CD4-positive, alpha-beta T cell treated with Interleukin-4 for 1 hour (primary cell): ENCODE measurements at regions not wholly inside any gene's neighbourhood (a gene's known extent, or its start where the extent isn't known, plus 50 kb on each side); places are given as distances from the start of the nearest gene placed in this dataset.
A peak's percentile ranks its signal among the peaks of the same experiment; 100 is the strongest.

Experiments
- DNase-seq, 2 donors: peaks; one replicate each; pipeline ENCODE4 v3.0.0-alpha.2; 2020 to 2022

DNA sequence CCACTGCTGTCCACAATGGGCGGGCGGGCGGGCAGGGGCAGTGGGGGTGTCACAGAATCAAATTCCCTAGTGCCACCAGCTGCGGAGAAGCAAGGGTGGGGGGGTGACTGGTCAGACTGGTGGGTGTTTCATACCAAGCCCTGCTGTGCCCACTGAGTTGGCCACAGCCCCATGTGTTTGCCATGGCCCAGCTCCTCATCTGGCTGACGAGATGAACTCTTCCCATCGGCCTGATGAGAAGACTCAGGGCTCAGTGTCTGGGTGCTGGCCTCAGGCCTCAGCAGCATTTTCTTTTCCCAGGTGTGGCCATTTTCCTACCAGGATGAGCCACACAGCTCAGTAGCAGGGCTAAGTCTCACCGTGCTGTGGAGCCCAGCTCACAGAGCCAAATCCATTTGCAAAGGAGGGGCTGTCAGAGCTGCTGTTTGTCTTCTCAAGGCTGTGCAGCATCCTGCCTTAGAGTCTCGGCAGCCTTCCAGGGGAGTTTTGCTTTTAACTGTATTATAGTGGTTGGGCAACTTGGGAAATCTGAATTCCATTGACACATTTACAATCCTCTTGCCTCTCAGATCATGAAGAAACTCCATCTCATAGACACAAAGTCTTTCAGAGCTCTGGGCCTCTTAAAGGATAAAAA, 176.8 kb downstream of the ABHD5 start:
- no peak for DNase-seq

GRCh38 chr3:43869491-43869890, 178.8 kb downstream of the ABHD5 start:
- no peak for DNase-seq

- DNase-seq: no peak
These were observed 179.4 kb downstream of the ABHD5 start for GRCh38 chr3:43870120-43870519.

- DNase-seq: no peak
These were observed 180.3 kb downstream of the ABHD5 start for GRCh38 chr3:43870844-43871626.

GRCh38 chr3:43871627-43872245, 181.0 kb downstream of the ABHD5 start:
- DNase-seq: no peak

GRCh38 chr3:43872301-43872700, 181.6 kb downstream of the ABHD5 start:
- no peak for DNase-seq

DNA sequence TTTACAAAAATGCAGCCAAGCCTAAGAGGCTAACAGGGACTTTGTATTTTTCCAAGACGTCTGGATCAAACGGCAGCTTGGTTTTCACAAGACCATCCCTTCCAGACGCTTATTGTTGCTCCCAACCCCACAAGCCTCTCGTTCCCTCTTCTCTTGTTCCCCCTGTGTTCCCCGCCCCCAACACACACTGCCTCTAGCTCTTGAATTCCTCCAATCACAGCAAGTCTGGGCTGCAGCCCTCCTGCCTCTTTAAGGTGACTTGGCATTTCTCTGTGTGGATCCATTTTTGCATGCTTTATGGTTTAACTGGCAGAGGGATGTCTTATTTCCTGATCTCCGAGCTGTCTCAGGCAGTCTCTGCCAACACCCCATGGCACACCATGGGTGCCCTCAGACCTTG, 182.2 kb downstream of the ABHD5 start:
- no peak for DNase-seq

DNA sequence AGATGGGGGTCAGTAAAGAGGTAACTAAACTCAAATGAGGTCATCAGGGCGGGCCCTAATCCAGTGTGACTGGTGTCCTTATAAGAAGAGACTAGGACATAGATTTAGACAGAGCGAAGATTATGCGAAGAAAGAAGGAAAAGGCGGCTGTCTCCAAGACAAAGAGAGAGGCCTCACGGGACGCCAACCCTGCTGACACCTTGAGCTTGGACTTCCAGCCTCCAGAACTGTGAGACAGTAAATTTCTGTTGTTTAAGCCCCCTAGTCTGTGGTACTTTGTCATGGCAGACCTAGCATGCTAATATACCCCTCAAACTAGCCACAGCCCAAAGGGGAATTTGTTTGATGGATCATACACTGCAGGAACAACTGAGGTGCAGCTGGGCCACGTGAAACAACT, 183.0 kb downstream of the ABHD5 start:
- DNase-seq: no peak

- no peak for DNase-seq
These were observed 183.6 kb downstream of the ABHD5 start for GRCh38 chr3:43874290-43874689.

GRCh38 chr3:43874731-43875130, 184.0 kb downstream of the ABHD5 start:
- no peak for DNase-seq

DNA sequence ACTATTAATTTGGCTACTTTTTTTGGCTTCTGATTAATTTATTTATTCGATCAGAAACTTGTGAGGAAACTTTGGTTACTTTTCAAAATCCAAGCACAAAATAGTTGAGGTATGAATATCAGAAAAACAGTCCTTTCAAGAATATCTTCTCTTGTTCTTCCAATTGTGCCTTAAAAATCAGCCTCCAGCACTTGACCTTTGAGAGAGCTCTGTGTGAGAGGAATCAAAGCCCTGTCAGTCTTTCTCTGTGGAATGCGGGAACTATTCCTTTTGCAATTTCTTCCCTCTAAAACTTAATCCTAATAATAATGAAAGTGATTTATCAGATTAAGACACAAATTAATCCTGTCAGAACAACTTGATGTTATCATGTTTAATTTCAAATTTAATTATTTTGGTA, 185.9 kb downstream of the ABHD5 start:
- no peak for DNase-seq

GRCh38 chr3:43879166-43879565, 188.4 kb downstream of the ABHD5 start:
- DNase-seq: no peak

DNA sequence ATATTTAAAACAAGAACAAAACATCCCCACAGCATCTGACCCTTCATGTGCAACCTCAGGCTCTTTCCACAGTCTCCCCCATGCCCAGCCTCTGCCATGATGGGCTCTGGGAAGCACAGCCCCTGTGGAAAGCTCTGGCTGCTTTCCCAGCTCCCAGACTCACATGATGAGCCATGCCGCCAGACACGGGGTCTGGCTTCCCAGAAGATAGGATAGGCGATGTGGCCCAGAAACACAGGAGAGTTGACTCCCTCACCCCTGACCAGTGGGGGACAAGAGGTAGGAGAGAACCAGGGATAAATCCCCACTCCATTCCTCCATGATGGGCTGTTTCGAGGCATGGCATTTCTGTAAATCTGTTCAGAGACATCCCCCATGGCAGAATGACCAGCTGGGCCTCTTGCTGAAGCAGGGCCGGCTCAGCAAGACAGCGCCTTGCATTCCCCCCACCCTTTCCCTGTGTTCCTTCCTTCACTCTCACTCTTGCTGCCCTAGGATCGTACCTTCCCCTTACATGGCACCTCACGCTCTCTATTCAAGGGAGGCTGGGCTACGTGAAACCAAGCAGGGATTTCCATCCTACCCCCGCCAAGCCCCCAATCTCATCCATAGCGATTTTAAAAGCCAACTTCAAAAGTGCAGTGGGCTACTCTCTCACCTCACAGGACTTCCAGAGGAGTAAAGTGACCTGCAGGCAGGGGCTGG, 192.4 kb downstream of the ABHD5 start:
- DNase-seq: no peak

DNA sequence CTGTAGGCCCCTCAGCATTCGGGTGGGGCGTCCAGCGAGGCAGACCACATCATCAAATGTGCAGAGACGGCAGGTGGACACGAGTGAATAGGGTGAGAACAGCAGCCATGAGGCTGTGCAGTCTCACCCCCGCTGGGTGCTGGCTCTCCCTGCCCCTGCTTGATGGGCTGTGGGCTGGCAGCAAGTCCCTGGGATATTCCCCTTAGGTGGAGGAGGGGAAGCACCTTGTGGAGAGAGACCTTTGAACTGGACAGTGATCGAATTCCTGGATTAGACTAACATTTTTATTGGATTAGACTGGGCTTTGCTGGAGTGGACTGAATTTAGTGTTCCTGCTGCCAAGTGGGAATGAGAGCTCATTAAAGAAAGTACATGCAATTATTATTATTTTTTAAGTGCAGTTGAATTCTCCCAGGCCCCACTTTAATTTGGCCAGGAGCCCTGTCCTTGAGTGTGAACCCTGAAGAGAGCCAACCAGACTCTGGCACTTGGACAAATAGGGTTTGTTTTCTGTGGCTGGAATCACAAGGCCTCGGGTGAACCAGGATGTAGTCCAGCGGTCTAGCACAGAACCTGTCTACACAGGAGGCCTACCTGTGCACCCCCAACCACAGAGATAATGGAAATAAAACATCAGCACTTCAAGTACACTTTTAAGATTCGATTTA, 193.1 kb downstream of the ABHD5 start:
- no peak for DNase-seq

DNA sequence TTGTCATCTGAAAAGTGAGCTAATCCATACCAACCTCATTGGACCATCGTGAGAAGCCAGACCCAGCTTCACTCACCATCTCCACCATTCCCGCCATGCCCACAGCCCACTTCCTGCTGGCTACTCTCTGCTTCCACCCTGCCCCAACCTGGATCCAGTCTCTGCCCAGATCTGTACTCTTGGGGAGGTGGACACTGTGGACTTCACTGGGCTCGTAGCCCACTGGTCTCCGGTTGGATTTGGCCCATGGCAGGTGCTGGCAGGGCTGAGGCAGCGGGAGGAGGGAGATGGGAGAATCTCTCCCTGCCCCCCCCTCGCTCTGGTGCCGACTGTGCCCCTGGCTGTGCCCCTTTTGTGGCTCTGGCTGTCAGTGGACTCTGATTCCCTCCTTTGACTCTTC, 193.8 kb downstream of the ABHD5 start:
- no peak for DNase-seq

DNA sequence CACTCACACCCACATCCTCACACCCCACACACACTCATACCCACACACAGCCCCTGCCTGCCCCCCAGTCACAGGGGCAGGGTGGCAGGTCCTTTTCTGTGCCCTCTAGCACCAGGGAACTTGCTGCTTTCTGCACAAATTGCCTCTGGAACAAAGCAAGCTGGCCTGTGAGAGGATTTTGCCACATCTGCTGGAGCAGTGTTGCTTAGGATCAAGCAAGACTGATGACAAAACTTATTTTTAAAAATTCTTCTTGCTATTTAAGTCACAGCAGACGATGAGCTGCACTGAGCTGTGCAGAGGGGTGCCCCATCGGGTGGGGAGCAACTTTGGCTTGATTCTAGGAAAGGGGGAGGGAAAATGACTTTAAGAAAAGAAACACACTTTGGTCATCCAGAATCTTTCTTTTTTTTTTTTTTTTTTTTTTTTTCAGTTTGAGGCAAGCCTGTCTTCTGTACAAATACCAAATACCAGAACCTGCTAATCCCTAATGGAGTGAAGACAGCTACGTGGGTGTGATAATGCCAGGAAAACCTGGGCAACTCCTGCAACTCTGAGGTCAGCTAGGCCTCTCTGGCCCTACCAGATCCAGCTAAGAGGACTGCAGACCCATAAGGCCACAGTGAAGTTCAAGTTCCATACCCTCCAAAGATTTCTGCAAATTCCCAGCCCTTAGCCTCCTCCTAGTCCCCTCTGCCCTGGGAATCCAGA, 195.3 kb downstream of the ABHD5 start:
- DNase-seq: no peak

DNA sequence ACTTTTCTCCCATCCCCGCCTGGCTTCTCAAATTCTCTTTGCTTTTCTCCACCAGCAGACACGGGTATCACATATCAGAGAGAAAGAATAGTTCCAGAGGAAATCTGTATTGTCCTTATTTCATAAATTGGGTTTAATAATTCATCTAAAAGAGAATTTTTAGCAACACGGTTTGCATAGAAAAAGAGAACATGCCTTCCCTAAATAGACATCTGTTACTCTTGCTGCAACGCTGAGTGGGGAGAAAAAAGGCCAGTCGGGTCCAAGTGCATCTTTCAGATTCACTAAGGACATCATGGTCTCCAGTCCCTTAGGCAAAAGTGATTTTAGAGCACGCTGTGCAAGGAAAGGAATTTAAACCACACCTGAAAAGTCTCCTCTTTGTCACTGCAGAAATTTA, 201.3 kb downstream of the ABHD5 start:
- DNase-seq: no peak

GRCh38 chr3:43892526-43892925, 201.8 kb downstream of the ABHD5 start:
- DNase-seq: no peak

DNA sequence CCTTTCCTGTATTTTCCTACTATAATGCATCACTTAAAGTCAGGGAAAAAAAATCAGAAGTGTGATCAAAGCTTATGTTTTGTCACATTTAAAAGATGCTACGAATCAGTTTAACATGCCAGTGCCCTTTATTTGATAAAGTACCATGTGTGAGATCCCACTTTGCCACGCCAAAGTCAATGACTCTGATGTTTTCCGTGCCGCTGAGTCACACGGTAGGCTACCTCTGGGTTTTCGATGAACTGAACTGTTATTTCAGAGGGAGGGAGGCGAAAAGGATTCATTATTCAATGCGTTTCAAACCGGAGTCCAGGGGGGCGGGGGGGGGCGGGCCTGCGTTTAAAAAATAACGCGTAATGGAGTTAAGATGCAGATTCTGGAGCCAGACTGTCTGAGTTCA, 203.0 kb downstream of the ABHD5 start:
- no peak for DNase-seq

- DNase-seq: peak; percentile 2 to 15
These were observed 203.7 kb downstream of the ABHD5 start for GRCh38 chr3:43894176-43895049.

DNA sequence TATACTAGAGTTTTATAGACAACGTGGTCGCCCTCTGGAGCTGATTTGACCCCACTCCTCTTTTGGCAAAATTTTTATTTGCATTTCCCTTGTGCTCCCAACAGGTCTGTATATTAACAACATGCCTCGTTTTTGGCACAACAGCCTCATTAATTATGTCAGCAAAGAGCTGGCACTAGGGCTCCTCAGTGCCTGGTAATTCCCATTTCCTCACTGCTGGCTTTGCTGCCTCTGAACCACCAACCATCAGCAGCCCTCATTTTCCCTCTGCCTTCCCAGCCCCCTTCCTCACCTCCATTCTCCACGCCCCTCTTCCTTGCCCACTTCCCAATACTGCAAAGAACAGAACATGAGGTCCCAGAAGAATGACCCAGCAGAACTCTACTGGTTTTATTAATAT, 204.8 kb downstream of the ABHD5 start:
- no peak for DNase-seq
